MCF 10A (cell line): ENCODE measurements at regions not wholly inside any gene's neighbourhood (a gene's known extent, or its start where the extent isn't known, plus 50 kb on each side); places are given as distances from the start of the nearest gene placed in this dataset.
"Not testable (repeated sequence)": the region's sequence is repeated elsewhere in the genome, so short reads cannot be mapped to it uniquely, and the experiment has no call there.

ENCODE experiments used
- BruUV-seq: library from RNA; stranded (reverse); fragments of 400-500 nt; replicated peaks from 2 replicates; lab custom pipeline; 2021; lab: Mats Ljungman, UMichigan
- CTCF ChIA-PET: fragments of 300-600 bp; sonication (Branson Sonifier 250); formaldehyde crosslinking; extraction: SDS; loops from one replicate; lab custom pipeline; 2021; ENCODE audit warnings: antibody characterized with exemption, inconsistent platforms; lab: Yijun Ruan, JAX
- POLR2A ChIA-PET: fragments of 300-600, 350-650 bp; sonication (Branson Sonifier 250); formaldehyde crosslinking; extraction: SDS; loops from one replicate; lab custom pipeline; 2020; ENCODE audit warnings: antibody characterized with exemption, inconsistent platforms; lab: Yijun Ruan, JAX
- DNase-seq: peaks from one replicate; pipeline ENCODE4 v3.0.0-alpha.2; 2018; ENCODE audit not compliant: unreplicated experiment
- H3K27ac Mint-ChIP-seq: one replicate; pipeline ENCODE4 v1.8.0; 2022; ENCODE audit warnings: mild to moderate bottlenecking, low read depth, mixed read lengths; ENCODE audit not compliant: unreplicated experiment
- H3K27me3 Mint-ChIP-seq: one replicate; pipeline ENCODE4 v1.8.0; 2022; ENCODE audit warnings: mixed read lengths; ENCODE audit not compliant: insufficient read depth, unreplicated experiment
- H3K36me3 Mint-ChIP-seq: one replicate; pipeline ENCODE4 v1.8.0; 2022; ENCODE audit warnings: mild to moderate bottlenecking, moderate library complexity, mixed read lengths; ENCODE audit not compliant: insufficient read depth, unreplicated experiment
- H3K4me1 Mint-ChIP-seq: one replicate; pipeline ENCODE4 v1.8.0; 2022; ENCODE audit warnings: mixed read lengths; ENCODE audit not compliant: insufficient read depth, unreplicated experiment
- H3K4me3 Mint-ChIP-seq: one replicate; pipeline ENCODE4 v1.8.0; 2022; ENCODE audit warnings: mild to moderate bottlenecking, moderate library complexity, mixed read lengths; ENCODE audit not compliant: unreplicated experiment
- H3K9me3 Mint-ChIP-seq: one replicate; pipeline ENCODE4 v1.8.0; 2022; ENCODE audit warnings: mixed read lengths; ENCODE audit not compliant: unreplicated experiment
- intact Hi-C: fragments of 100-400 bp; cut with micrococcal nuclease; formaldehyde crosslinking; loops from 2 replicates; pipeline ENCODE4 v1.14.1; 2022
- TF ChIP-seq, protein P1 (sequence below): fragments of 200-600 bp; IDR thresholded peaks from one replicate; pipeline ENCODE4 v1.8.0; 2022; ENCODE audit warnings: antibody characterized with exemption, mild to moderate bottlenecking; ENCODE audit not compliant: unreplicated experiment

- no peak for DNase-seq
- Mint-ChIP-seq H3K4me3 (no peak overlapping the region), H3K27me3 (no peaks in the 10 kb centered on the region), H3K4me1 (no peaks in the 10 kb centered on the region), H3K27ac (no peak overlapping the region), H3K36me3 (no peaks in the 10 kb centered on the region), H3K9me3 (no peaks in the 10 kb centered on the region)
- intact Hi-C loops: no loop called here
- CTCF ChIA-PET: no interaction called here
- TF ChIP-seq, protein P1, sequence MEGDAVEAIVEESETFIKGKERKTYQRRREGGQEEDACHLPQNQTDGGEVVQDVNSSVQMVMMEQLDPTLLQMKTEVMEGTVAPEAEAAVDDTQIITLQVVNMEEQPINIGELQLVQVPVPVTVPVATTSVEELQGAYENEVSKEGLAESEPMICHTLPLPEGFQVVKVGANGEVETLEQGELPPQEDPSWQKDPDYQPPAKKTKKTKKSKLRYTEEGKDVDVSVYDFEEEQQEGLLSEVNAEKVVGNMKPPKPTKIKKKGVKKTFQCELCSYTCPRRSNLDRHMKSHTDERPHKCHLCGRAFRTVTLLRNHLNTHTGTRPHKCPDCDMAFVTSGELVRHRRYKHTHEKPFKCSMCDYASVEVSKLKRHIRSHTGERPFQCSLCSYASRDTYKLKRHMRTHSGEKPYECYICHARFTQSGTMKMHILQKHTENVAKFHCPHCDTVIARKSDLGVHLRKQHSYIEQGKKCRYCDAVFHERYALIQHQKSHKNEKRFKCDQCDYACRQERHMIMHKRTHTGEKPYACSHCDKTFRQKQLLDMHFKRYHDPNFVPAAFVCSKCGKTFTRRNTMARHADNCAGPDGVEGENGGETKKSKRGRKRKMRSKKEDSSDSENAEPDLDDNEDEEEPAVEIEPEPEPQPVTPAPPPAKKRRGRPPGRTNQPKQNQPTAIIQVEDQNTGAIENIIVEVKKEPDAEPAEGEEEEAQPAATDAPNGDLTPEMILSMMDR: no peak
- POLR2A ChIA-PET: no interaction called here
- BruUV-seq: no TSS peak
These were observed 58.9 kb upstream of the SPP1 start for GRCh38 chr4:87916626-87917025.

- CTCF ChIA-PET, H3K27ac Mint-ChIP-seq, H3K9me3 Mint-ChIP-seq: not testable (repeated sequence)
These were observed 57.6 kb upstream of the SPP1 start for GRCh38 chr4:87917911-87918310.

GRCh38 chr4:87918314-87919058, 57.0 kb upstream of the SPP1 start:
- no peaks in the 10 kb centered on the region for H3K27me3 Mint-ChIP-seq
- H3K9me3 Mint-ChIP-seq: no peaks in the 10 kb centered on the region
- no peak overlapping the region for H3K4me3 Mint-ChIP-seq
- CTCF ChIA-PET: no interaction called here
- no peak for DNase-seq
- H3K27ac Mint-ChIP-seq: no peak overlapping the region
- H3K4me1 Mint-ChIP-seq: no peaks in the 10 kb centered on the region
- intact Hi-C loops: no loop called here
- BruUV-seq: no TSS peak
- H3K36me3 Mint-ChIP-seq: no peaks in the 10 kb centered on the region
- TF ChIP-seq, protein P1: no peak
- POLR2A ChIA-PET: no interaction called here

More at GRCh38 chr4:87917911-87918310, 57.6 kb upstream of the SPP1 start:
- POLR2A ChIA-PET, H3K4me1 Mint-ChIP-seq, DNase-seq, intact Hi-C loops, BruUV-seq, H3K4me3 Mint-ChIP-seq, H3K27me3 Mint-ChIP-seq, H3K36me3 Mint-ChIP-seq: not testable (repeated sequence)

DNA sequence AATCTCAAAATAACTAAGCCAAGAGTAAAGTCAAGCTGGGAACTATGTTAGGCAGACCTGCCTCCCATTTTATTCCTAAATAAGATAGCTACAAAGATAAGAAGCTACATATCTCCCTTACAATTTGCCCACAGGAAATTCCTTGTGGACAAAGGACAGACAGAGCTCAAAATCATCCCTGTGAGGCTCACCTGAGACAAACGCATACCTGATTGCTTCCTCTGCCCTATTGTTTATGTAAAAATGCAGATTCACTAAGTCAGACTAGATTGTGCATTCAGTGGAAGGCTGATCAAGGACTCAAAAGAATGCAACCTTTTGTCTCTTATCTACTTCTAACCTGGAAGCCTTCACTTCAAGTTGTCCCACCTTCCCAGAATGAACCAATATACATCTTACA, 56.2 kb upstream of the SPP1 start:
- BruUV-seq, H3K4me3 Mint-ChIP-seq, intact Hi-C loops, H3K27ac Mint-ChIP-seq, H3K27me3 Mint-ChIP-seq, H3K36me3 Mint-ChIP-seq, H3K9me3 Mint-ChIP-seq, CTCF ChIA-PET, H3K4me1 Mint-ChIP-seq, DNase-seq, POLR2A ChIA-PET: not testable (repeated sequence)

DNA sequence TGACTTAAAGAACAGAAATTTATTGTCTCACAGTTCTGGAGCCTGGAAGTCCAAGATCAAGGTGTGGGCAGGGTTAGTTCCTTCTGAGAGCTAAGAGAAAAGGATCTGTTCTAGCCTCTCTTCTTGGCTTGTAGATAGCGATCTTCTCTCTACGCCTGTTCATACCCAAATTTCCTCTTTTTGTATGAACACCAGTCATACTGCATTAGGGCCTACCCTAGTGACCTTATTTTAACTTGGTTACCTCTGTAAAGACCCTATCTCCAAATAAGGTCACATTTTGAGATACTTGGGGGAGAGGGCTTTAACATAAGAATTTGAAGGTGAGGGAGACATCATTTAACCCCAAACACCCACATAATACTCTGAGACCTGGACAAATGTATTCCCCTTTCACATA, 55.6 kb upstream of the SPP1 start:
- CTCF ChIA-PET: interaction anchor here (0.6 kb wide), 1 partner anchor 588 kb away, joined by 3 read pairs; no protein-coding TSS in a partner anchor
- POLR2A ChIA-PET: no interaction called here
- H3K36me3 Mint-ChIP-seq: no peaks in the 10 kb centered on the region
- intact Hi-C loops: no loop called here
- peaks cover 5% of the 10 kb centered on the region for H3K9me3 Mint-ChIP-seq
- no peak overlapping the region for H3K4me3 Mint-ChIP-seq
- H3K27ac Mint-ChIP-seq: no peak overlapping the region
- DNase-seq: no peak
- H3K27me3 Mint-ChIP-seq: no peaks in the 10 kb centered on the region
- TF ChIP-seq, protein P1: no peak
- no peaks in the 10 kb centered on the region for H3K4me1 Mint-ChIP-seq
- no TSS peak for BruUV-seq
